DND-41 (cell line): ENCODE measurements at regions not wholly inside any gene's neighbourhood (a gene's known extent, or its start where the extent isn't known, plus 50 kb on each side); places are given as distances from the start of the nearest gene placed in this dataset.

Source experiments
- ATAC-seq: fragments of 200-7000 bp; cut with Tn5 transposase; 3 replicates; pipeline ENCODE4 v1.9.1; 2021; ENCODE audit warnings: low read depth; ENCODE audit not compliant: insufficient read depth
- DNase-seq: peaks from one replicate; pipeline ENCODE4 v3.0.0-alpha.2; 2020
- H2AFZ ChIP-seq: 2 replicates; pipeline ENCODE4 v1.6.0; 2012; ENCODE audit warnings: low read depth, low read length
- H3K27ac ChIP-seq: 2 replicates; pipeline ENCODE4 v1.5.1; 2012; ENCODE audit warnings: low read length, inconsistent platforms
- H3K27me3 ChIP-seq: fragments of 200-600 bp; sonication (generic); 2 replicates; pipeline ENCODE4 v1.6.0; 2012; ENCODE audit warnings: low read length, mild to moderate bottlenecking, inconsistent platforms; ENCODE audit not compliant: insufficient read depth, poor library complexity
- H3K36me3 ChIP-seq: 2 replicates; pipeline ENCODE4 v1.5.1; 2012; ENCODE audit warnings: low read length, inconsistent platforms; ENCODE audit not compliant: insufficient read depth
- H3K4me1 ChIP-seq: 2 replicates; pipeline ENCODE4 v1.5.1; 2012; ENCODE audit warnings: mild to moderate bottlenecking, low read length; ENCODE audit not compliant: insufficient read depth
- H3K4me2 ChIP-seq: 2 replicates; pipeline ENCODE4 v1.6.0; 2012; ENCODE audit warnings: mild to moderate bottlenecking, moderate library complexity, low read length, inconsistent platforms; ENCODE audit not compliant: insufficient read depth
- H3K4me3 ChIP-seq, 2 experiments: fragments of 200-600 bp in 1 of 2; shearing (Covaris generic) in 1 of 2; 2 replicates each; pipeline ENCODE4 v1.5.1; 2012 to 2016; ENCODE audit warnings: inconsistent platforms in 2 of 2, low read length in 2 of 2, mild to moderate bottlenecking in 2 of 2, low read depth in 1 of 2, moderate library complexity in 1 of 2
- H3K79me2 ChIP-seq: 2 replicates; pipeline ENCODE4 v1.6.0; 2012; ENCODE audit warnings: low read length, inconsistent platforms; ENCODE audit not compliant: insufficient read depth
- H3K9ac ChIP-seq: 2 replicates; pipeline ENCODE4 v1.6.0; 2012; ENCODE audit warnings: low read depth, mild to moderate bottlenecking, inconsistent platforms, low read length, moderate library complexity
- H3K9me3 ChIP-seq: 2 replicates; pipeline ENCODE4 v1.5.1; 2012; ENCODE audit warnings: low read length, moderate library complexity, mild to moderate bottlenecking, inconsistent platforms; ENCODE audit not compliant: insufficient read depth, severe bottlenecking
- H4K20me1 ChIP-seq: 2 replicates; pipeline ENCODE4 v1.6.0; 2012; ENCODE audit warnings: low read length; ENCODE audit not compliant: insufficient read depth
- CTCF ChIP-seq: IDR thresholded peaks from 2 replicates; pipeline ENCODE4 v1.5.1; 2012; ENCODE audit warnings: borderline replicate concordance, low read length, moderate library complexity, mild to moderate bottlenecking; ENCODE audit not compliant: poor library complexity, severe bottlenecking; ENCODE audit errors: extremely low read depth
- EZH2 ChIP-seq: IDR thresholded peaks from 3 replicates; pipeline ENCODE4 v1.6.1; 2012; ENCODE audit warnings: borderline replicate concordance, low read depth, mild to moderate bottlenecking, moderate library complexity, low read length, inconsistent platforms; ENCODE audit not compliant: severe bottlenecking

- Histone ChIP-seq H3K27ac (no peak overlapping the region), H3K36me3 (no peaks in the 10 kb centered on the region), H3K27me3 (no peaks in the 10 kb centered on the region), H3K79me2 (no peaks in the 10 kb centered on the region), H3K4me1 (no peaks in the 10 kb centered on the region), H3K4me3 (no peak overlapping the region), H2AFZ (no peak overlapping the region), H4K20me1 (no peaks in the 10 kb centered on the region), H3K9me3 (no peaks in the 10 kb centered on the region), H3K9ac (no peak overlapping the region), H3K4me2 (no peak overlapping the region)
- DNase-seq (no peak), ATAC-seq (no peak)
- TF ChIP-seq CTCF (no peak), EZH2 (no peak)
These were observed 103.3 kb upstream of the OSR1 start for GRCh38 chr2:19461504-19462255.

- no peak for ATAC-seq
- Histone ChIP-seq H3K9me3 (no peaks in the 10 kb centered on the region), H3K27me3 (no peaks in the 10 kb centered on the region), H4K20me1 (no peaks in the 10 kb centered on the region), H3K4me2 (no peak overlapping the region), H3K79me2 (no peaks in the 10 kb centered on the region), H3K9ac (no peak overlapping the region), H3K4me1 (no peaks in the 10 kb centered on the region), H3K4me3 (no peak overlapping the region), H3K27ac (no peak overlapping the region), H3K36me3 (no peaks in the 10 kb centered on the region), H2AFZ (no peak overlapping the region)
- no peak for DNase-seq
- TF ChIP-seq EZH2, result no peak
- no peak for TF ChIP-seq CTCF
These were observed 102.3 kb upstream of the OSR1 start for GRCh38 chr2:19460761-19461160.

GRCh38 chr2:19458427-19459003 lies 100.1 kb upstream of the OSR1 start:
- Histone ChIP-seq H3K4me2 (no peak overlapping the region), H3K9me3 (no peaks in the 10 kb centered on the region), H4K20me1 (no peaks in the 10 kb centered on the region), H3K4me3 (no peak overlapping the region), H3K27me3 (no peaks in the 10 kb centered on the region), H3K27ac (no peak overlapping the region), H3K4me1 (no peaks in the 10 kb centered on the region), H3K79me2 (no peaks in the 10 kb centered on the region), H3K9ac (no peak overlapping the region), H3K36me3 (no peaks in the 10 kb centered on the region), H2AFZ (no peak overlapping the region)
- DNase-seq (no peak), ATAC-seq (no peak)
- TF ChIP-seq CTCF, result no peak
- no peak for TF ChIP-seq EZH2
